Peyer's patch (tissue), 4 donors: ENCODE measurements at regions not wholly inside any gene's neighbourhood (a gene's known extent, or its start where the extent isn't known, plus 50 kb on each side); places are given as distances from the start of the nearest gene placed in this dataset.

Experiments
- DNase-seq, 3 donors: peaks; one replicate each; pipeline ENCODE4 v3.0.0-alpha.2; 2017 to 2019
- H3K27ac ChIP-seq, 4 donors: fragments of 200-600 bp; sonication (generic); one replicate each; pipeline ENCODE4 v1.5.1; 2016 to 2019
- H3K27me3 ChIP-seq, 2 donors: fragments of 200-600 bp; sonication (generic); one replicate each; pipeline ENCODE4 v1.5.1; 2019
- H3K36me3 ChIP-seq, 3 donors: fragments of 200-600 bp; sonication (generic); one replicate each; pipeline ENCODE4 v1.5.1; 2016 to 2019
- H3K4me1 ChIP-seq, 4 donors: fragments of 200-600 bp; sonication (generic); one replicate each; pipeline ENCODE4 v1.5.1; 2016 to 2019
- H3K4me3 ChIP-seq, 4 donors: fragments of 200-600 bp; sonication (generic); 1 replicate in 3 of 4; 2 replicates in 1 of 4; pipeline ENCODE4 v1.5.1; 2016 to 2019; ENCODE audit warnings: mild to moderate bottlenecking in 1 of 4
- H3K9me3 ChIP-seq, 4 donors: fragments of 200-600 bp; sonication (generic); one replicate each; pipeline ENCODE4 v1.5.1; 2016 to 2019; ENCODE audit warnings: mild to moderate bottlenecking in 1 of 4
- CTCF ChIP-seq, 6 experiments: fragments of 450-650 bp in 4 of 6; fragments of 200-600 bp in 2 of 6; sonication (generic) in 1 of 6; IDR thresholded peaks; one replicate each; pipeline ENCODE4 v1.5.1; 2017 to 2019; ENCODE audit warnings: antibody characterized with exemption in 6 of 6, mild to moderate bottlenecking in 3 of 6, moderate library complexity in 1 of 6
- POLR2A ChIP-seq, 2 donors: fragments of 450-650 bp; IDR thresholded peaks; one replicate each; pipeline ENCODE4 v1.5.1; 2017; ENCODE audit warnings: antibody characterized with exemption in 2 of 2, mild to moderate bottlenecking in 2 of 2, moderate library complexity in 2 of 2

GRCh38 chr20:50404419-50405234, 105.6 kb upstream of the PTPN1 start:
- Histone ChIP-seq H3K27me3 (no peaks in the 10 kb centered on the region), H3K9me3 (no peaks in the 10 kb centered on the region), H3K4me3 (no peak overlapping the region), H3K27ac (no peak overlapping the region), H3K4me1 (peaks cover 0 to 18% (median 0%) of the 10 kb centered on the region in 4 donors), H3K36me3 (no peaks in the 10 kb centered on the region)
- no peak for DNase-seq
- no peak for TF ChIP-seq CTCF (IDR thresholded peaks at IDR 0.05)
- TF ChIP-seq POLR2A (IDR thresholded peaks at IDR 0.05) = no peak

GRCh38 chr20:50405235-50405914, 104.8 kb upstream of the PTPN1 start:
- H3K4me1 ChIP-seq = peaks cover 0 to 13% (median 0%) of the 10 kb centered on the region in 4 donors
- H3K27ac ChIP-seq = no peak overlapping the region
- no peak for DNase-seq
- no peaks in the 10 kb centered on the region for H3K36me3 ChIP-seq
- no peak overlapping the region for H3K4me3 ChIP-seq
- H3K27me3 ChIP-seq = no peaks in the 10 kb centered on the region
- H3K9me3 ChIP-seq = no peaks in the 10 kb centered on the region
- no peak for TF ChIP-seq CTCF (IDR thresholded peaks at IDR 0.05)
- TF ChIP-seq POLR2A (IDR thresholded peaks at IDR 0.05) = no peak

- Histone ChIP-seq H3K4me1 (peaks cover 0 to 11% (median 0%) of the 10 kb centered on the region in 4 donors), H3K36me3 (no peaks in the 10 kb centered on the region), H3K27ac (no peak overlapping the region), H3K9me3 (no peaks in the 10 kb centered on the region), H3K4me3 (no peak overlapping the region), H3K27me3 (no peaks in the 10 kb centered on the region)
- no peak for TF ChIP-seq CTCF (IDR thresholded peaks at IDR 0.05)
- no peak for DNase-seq
Observed at GRCh38 chr20:50405915-50406609, 104.1 kb upstream of the PTPN1 start.

GRCh38 chr20:50406610-50407136, 103.5 kb upstream of the PTPN1 start:
- H3K9me3 ChIP-seq = no peaks in the 10 kb centered on the region
- peaks cover 0 to 13% (median 0%) of the 10 kb centered on the region in 4 donors for H3K4me1 ChIP-seq
- no peak overlapping the region for H3K27ac ChIP-seq
- TF ChIP-seq CTCF (IDR thresholded peaks at IDR 0.05) = no peak
- no peak for TF ChIP-seq POLR2A (IDR thresholded peaks at IDR 0.05)
- H3K4me3 ChIP-seq = no peak overlapping the region
- H3K36me3 ChIP-seq = no peaks in the 10 kb centered on the region
- H3K27me3 ChIP-seq = no peaks in the 10 kb centered on the region
- DNase-seq = no peak

GRCh38 chr20:50408526-50409364, 101.4 kb upstream of the PTPN1 start:
- H3K9me3 ChIP-seq = no peaks in the 10 kb centered on the region
- no peak for DNase-seq
- no peaks in the 10 kb centered on the region for H3K27me3 ChIP-seq
- no peak overlapping the region for H3K4me3 ChIP-seq
- H3K4me1 ChIP-seq = peaks cover 0 to 20% (median 1%) of the 10 kb centered on the region in 4 donors
- no peaks in the 10 kb centered on the region for H3K36me3 ChIP-seq
- TF ChIP-seq POLR2A (IDR thresholded peaks at IDR 0.05) = no peak
- no peak for TF ChIP-seq CTCF (IDR thresholded peaks at IDR 0.05)
- H3K27ac ChIP-seq = peak overlapping the region; percentile 46 to 71 (median 58)
